WTC11 (cell line): ENCODE measurements at regions not wholly inside any gene's neighbourhood (a gene's known extent, or its start where the extent isn't known, plus 50 kb on each side); places are given as distances from the start of the nearest gene placed in this dataset.

Source experiments
- CDX4 ChIP-seq: fragments of 250-450 bp; sonication (Bioruptor Pico); IDR thresholded peaks from 2 replicates; pipeline ENCODE4 v1.9.0; 2021; ENCODE audit warnings: moderate library complexity, mild to moderate bottlenecking, inconsistent platforms, borderline replicate concordance
- CTCF ChIP-seq: fragments of 200-600 bp; IDR thresholded peaks from 2 replicates; pipeline ENCODE4 v1.8.0; 2022; ENCODE audit warnings: antibody characterized with exemption
- JUN ChIP-seq: sonication (generic); formaldehyde crosslinking; IDR thresholded peaks from 2 replicates; pipeline ENCODE4 v1.8.0; 2023; ENCODE audit warnings: mild to moderate bottlenecking, missing genetic modification reagents
- NR1H2 ChIP-seq: sonication (generic); formaldehyde crosslinking; IDR thresholded peaks from 2 replicates; pipeline ENCODE4 v1.9.0; 2021; ENCODE audit warnings: mild to moderate bottlenecking, moderate library complexity, missing genetic modification reagents
- PREB ChIP-seq: sonication (generic); formaldehyde crosslinking; IDR thresholded peaks from 2 replicates; pipeline ENCODE4 v1.8.1; 2022; ENCODE audit warnings: mild to moderate bottlenecking, missing genetic modification reagents, moderate library complexity, borderline replicate concordance
- SP1 ChIP-seq: sonication (generic); formaldehyde crosslinking; conservative IDR thresholded peaks from 2 replicates; pipeline ENCODE4 v1.8.1; 2022; ENCODE audit warnings: missing genetic modification reagents
- TEAD4 ChIP-seq: sonication (generic); formaldehyde crosslinking; IDR thresholded peaks from 2 replicates; pipeline ENCODE4 v1.8.0; 2022; ENCODE audit warnings: mild to moderate bottlenecking, missing genetic modification reagents
- ZNF121 ChIP-seq: sonication (generic); formaldehyde crosslinking; IDR thresholded peaks from 2 replicates; pipeline ENCODE4 v1.8.0; 2023; ENCODE audit warnings: missing genetic modification reagents
- ZNF219 ChIP-seq: sonication (generic); formaldehyde crosslinking; IDR thresholded peaks from 2 replicates; pipeline ENCODE4 v1.8.0; 2023; ENCODE audit warnings: missing genetic modification reagents, mild to moderate bottlenecking, borderline replicate concordance
- ZNF232 ChIP-seq: sonication (generic); formaldehyde crosslinking; IDR thresholded peaks from 2 replicates; pipeline ENCODE4 v1.8.0; 2022; ENCODE audit warnings: mild to moderate bottlenecking, missing genetic modification reagents
- TF ChIP-seq, protein P1 (sequence below): sonication (generic); formaldehyde crosslinking; IDR thresholded peaks from 2 replicates; pipeline ENCODE4 v1.8.1; 2023; ENCODE audit warnings: mild to moderate bottlenecking, missing genetic modification reagents, borderline replicate concordance

GRCh38 chr22:48672387-48672786 lies 1155.3 kb downstream of the BRD1 start:
- TF ChIP-seq ZNF219 (CRISPR knock-in tag) (no peak), CTCF (no peak), ZNF232 (no peak), TEAD4 (CRISPR knock-in tag) (no peak), CDX4 (CRISPR knock-in tag) (no peak), PREB (CRISPR knock-in tag) (no peak), JUN (CRISPR knock-in tag) (no peak), ZNF121 (CRISPR knock-in tag) (no peak), NR1H2 (CRISPR knock-in tag) (no peak), SP1 (CRISPR knock-in tag) (no peak)
- TF ChIP-seq, protein P1, sequence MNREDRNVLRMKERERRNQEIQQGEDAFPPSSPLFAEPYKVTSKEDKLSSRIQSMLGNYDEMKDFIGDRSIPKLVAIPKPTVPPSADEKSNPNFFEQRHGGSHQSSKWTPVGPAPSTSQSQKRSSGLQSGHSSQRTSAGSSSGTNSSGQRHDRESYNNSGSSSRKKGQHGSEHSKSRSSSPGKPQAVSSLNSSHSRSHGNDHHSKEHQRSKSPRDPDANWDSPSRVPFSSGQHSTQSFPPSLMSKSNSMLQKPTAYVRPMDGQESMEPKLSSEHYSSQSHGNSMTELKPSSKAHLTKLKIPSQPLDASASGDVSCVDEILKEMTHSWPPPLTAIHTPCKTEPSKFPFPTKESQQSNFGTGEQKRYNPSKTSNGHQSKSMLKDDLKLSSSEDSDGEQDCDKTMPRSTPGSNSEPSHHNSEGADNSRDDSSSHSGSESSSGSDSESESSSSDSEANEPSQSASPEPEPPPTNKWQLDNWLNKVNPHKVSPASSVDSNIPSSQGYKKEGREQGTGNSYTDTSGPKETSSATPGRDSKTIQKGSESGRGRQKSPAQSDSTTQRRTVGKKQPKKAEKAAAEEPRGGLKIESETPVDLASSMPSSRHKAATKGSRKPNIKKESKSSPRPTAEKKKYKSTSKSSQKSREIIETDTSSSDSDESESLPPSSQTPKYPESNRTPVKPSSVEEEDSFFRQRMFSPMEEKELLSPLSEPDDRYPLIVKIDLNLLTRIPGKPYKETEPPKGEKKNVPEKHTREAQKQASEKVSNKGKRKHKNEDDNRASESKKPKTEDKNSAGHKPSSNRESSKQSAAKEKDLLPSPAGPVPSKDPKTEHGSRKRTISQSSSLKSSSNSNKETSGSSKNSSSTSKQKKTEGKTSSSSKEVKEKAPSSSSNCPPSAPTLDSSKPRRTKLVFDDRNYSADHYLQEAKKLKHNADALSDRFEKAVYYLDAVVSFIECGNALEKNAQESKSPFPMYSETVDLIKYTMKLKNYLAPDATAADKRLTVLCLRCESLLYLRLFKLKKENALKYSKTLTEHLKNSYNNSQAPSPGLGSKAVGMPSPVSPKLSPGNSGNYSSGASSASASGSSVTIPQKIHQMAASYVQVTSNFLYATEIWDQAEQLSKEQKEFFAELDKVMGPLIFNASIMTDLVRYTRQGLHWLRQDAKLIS (CRISPR knock-in tag): no peak
